Right cardiac atrium (tissue), 5 donors: ENCODE measurements at regions not wholly inside any gene's neighbourhood (a gene's known extent, or its start where the extent isn't known, plus 50 kb on each side); places are given as distances from the start of the nearest gene placed in this dataset.
"Not testable (repeated sequence)": the region's sequence is repeated elsewhere in the genome, so short reads cannot be mapped to it uniquely, and the experiment has no call there.

Source experiments
- ATAC-seq, 2 donors: fragments of 200-7000 bp; cut with Tn5 transposase; one replicate each; pipeline versions ENCODE4 v1.8.0 to v1.9.1; 2020; ENCODE audit warnings: moderate library complexity in 2 of 2, mild to moderate bottlenecking in 1 of 2
- DNase-seq, 3 donors: peaks; one replicate each; pipeline ENCODE4 v3.0.0-alpha.2; 2020
- H3K27ac ChIP-seq: one replicate; pipeline ENCODE4 v1.5.1; 2013; ENCODE audit warnings: mild to moderate bottlenecking, low read length, control low read depth, moderate library complexity
- H3K27me3 ChIP-seq: one replicate; pipeline ENCODE4 v1.6.1; 2013; ENCODE audit not compliant: control insufficient read depth, insufficient read depth
- H3K4me1 ChIP-seq: one replicate; pipeline ENCODE4 v1.6.1; 2013; ENCODE audit warnings: low read length; ENCODE audit not compliant: control insufficient read depth, insufficient read depth
- H3K4me3 ChIP-seq: one replicate; pipeline ENCODE4 v1.5.1; 2013; ENCODE audit warnings: low read length, control low read depth
- H3K9me3 ChIP-seq: one replicate; pipeline ENCODE4 v1.6.1; 2013; ENCODE audit warnings: low read length; ENCODE audit not compliant: control insufficient read depth
- WGBS: extraction: QIAGEN DNeasy Blood & Tissue Kit; methylation state at CpG from one replicate; pipeline ENCODE4 v1.1.7; 2013; 5-methylcytosine and 5-hydroxymethylcytosine counted together
- intact Hi-C, 4 donors: fragments of 100-400 bp; cut with DNase I; formaldehyde crosslinking; loops; one replicate each; pipeline versions ENCODE4 v1.11.0 to v1.14.0; 2022 to 2023
- donor health status: healthy with polysubstance abuse.
- donor health status: DM: no; HTN: yes; CAD: no.
- donor health status: DM: no; HTN: no; CAD: no.
- donor health status: DM: no; HTN: yes; CAD: no; lungs with severe emphysema.
- donor health status: DM: yes; HTN: yes; CAD: no.

GRCh38 chr7:142438923-142439515 is 181.2 kb upstream of the PRSS58 start:
- ATAC-seq: no peak
- intact Hi-C loops: no loop called here
- H3K4me3 ChIP-seq: no peak overlapping the region
- H3K4me1 ChIP-seq: no peaks in the 10 kb centered on the region
- no peaks in the 10 kb centered on the region for H3K9me3 ChIP-seq
- 62% methylated on average over 8 of the region's 8 CpGs for WGBS
- H3K27me3 ChIP-seq: no peaks in the 10 kb centered on the region
- no peak for DNase-seq
- H3K27ac ChIP-seq: no peak overlapping the region

GRCh38 chr7:142438235-142438922 is 180.5 kb upstream of the PRSS58 start:
- ATAC-seq (no peak), DNase-seq (no peak)
- intact Hi-C loops: no loop called here
- Histone ChIP-seq H3K4me1 (no peaks in the 10 kb centered on the region), H3K9me3 (no peaks in the 10 kb centered on the region), H3K27ac (no peak overlapping the region), H3K27me3 (no peaks in the 10 kb centered on the region), H3K4me3 (no peak overlapping the region)
- 84% methylated on average over 12 of the region's 12 CpGs for WGBS

GRCh38 chr7:142437741-142438140 is 179.9 kb upstream of the PRSS58 start:
- no peaks in the 10 kb centered on the region for H3K4me1 ChIP-seq
- no peaks in the 10 kb centered on the region for H3K9me3 ChIP-seq
- no peak for DNase-seq
- ATAC-seq: no peak
- intact Hi-C loops: no loop called here
- H3K4me3 ChIP-seq: no peak overlapping the region
- H3K27me3 ChIP-seq: no peaks in the 10 kb centered on the region
- H3K27ac ChIP-seq: no peak overlapping the region

GRCh38 chr7:142436601-142437000 is 178.7 kb upstream of the PRSS58 start:
- Histone ChIP-seq H3K4me3 (no peak overlapping the region), H3K27ac (no peak overlapping the region), H3K9me3 (no peaks in the 10 kb centered on the region), H3K27me3 (no peaks in the 10 kb centered on the region), H3K4me1 (no peaks in the 10 kb centered on the region)
- ATAC-seq: no peak
- intact Hi-C loops: no loop called here
- DNase-seq: no peak
- 67% methylated on average over 2 of the region's 2 CpGs for WGBS

- DNase-seq, ATAC-seq, H3K27me3 ChIP-seq, H3K4me1 ChIP-seq, H3K27ac ChIP-seq, H3K4me3 ChIP-seq, intact Hi-C loops, H3K9me3 ChIP-seq: not testable (repeated sequence)
- 70% methylated on average over 5 of the region's 5 CpGs for whole genome bisulfite sequencing
Observed at GRCh38 chr7:142435606-142436005, 177.7 kb upstream of the PRSS58 start.

- Histone ChIP-seq H3K4me3 (no peak overlapping the region), H3K9me3 (no peaks in the 10 kb centered on the region), H3K27me3 (no peaks in the 10 kb centered on the region), H3K4me1 (no peaks in the 10 kb centered on the region), H3K27ac (no peak overlapping the region)
- WGBS: 85% methylated on average over 7 of the region's 7 CpGs
- ATAC-seq (no peak), DNase-seq (no peak)
- intact Hi-C loops: no loop called here
Observed at GRCh38 chr7:142434666-142435167, 176.9 kb upstream of the PRSS58 start.

GRCh38 chr7:142434133-142434532 is 176.3 kb upstream of the PRSS58 start:
- H3K4me1 ChIP-seq, ATAC-seq, H3K9me3 ChIP-seq, H3K4me3 ChIP-seq, intact Hi-C loops, H3K27me3 ChIP-seq, H3K27ac ChIP-seq, DNase-seq: not testable (repeated sequence)
- 71% methylated on average over 5 of the region's 5 CpGs for WGBS

- ATAC-seq (no peak), DNase-seq (no peak)
- no peaks in the 10 kb centered on the region for H3K9me3 ChIP-seq
- no peaks in the 10 kb centered on the region for H3K4me1 ChIP-seq
- WGBS: 73% methylated on average over 2 of the region's 2 CpGs
- no peak overlapping the region for H3K27ac ChIP-seq
- no peak overlapping the region for H3K4me3 ChIP-seq
- no peaks in the 10 kb centered on the region for H3K27me3 ChIP-seq
- intact Hi-C loops: no loop called here
Observed at GRCh38 chr7:142432377-142432776, 174.5 kb upstream of the PRSS58 start.

GRCh38 chr7:142431491-142431890 is 173.6 kb upstream of the PRSS58 start:
- H3K9me3 ChIP-seq: no peaks in the 10 kb centered on the region
- H3K27ac ChIP-seq: no peak overlapping the region
- WGBS: 75% methylated on average over 2 of the region's 2 CpGs
- no peaks in the 10 kb centered on the region for H3K4me1 ChIP-seq
- no peak for ATAC-seq
- intact Hi-C loops: no loop called here
- no peak overlapping the region for H3K4me3 ChIP-seq
- DNase-seq: no peak
- H3K27me3 ChIP-seq: no peaks in the 10 kb centered on the region

- WGBS: 53% methylated on average over 2 of the region's 2 CpGs
- DNase-seq (no peak), ATAC-seq (no peak)
- H3K27ac ChIP-seq: no peak overlapping the region
- H3K4me3 ChIP-seq: no peak overlapping the region
- no peaks in the 10 kb centered on the region for H3K27me3 ChIP-seq
- H3K9me3 ChIP-seq: no peaks in the 10 kb centered on the region
- intact Hi-C loops: no loop called here
- no peaks in the 10 kb centered on the region for H3K4me1 ChIP-seq
Observed at GRCh38 chr7:142428094-142428493, 170.2 kb upstream of the PRSS58 start.

GRCh38 chr7:142425281-142425680 is 167.4 kb upstream of the PRSS58 start:
- H3K4me3 ChIP-seq: no peak overlapping the region
- H3K27ac ChIP-seq: no peak overlapping the region
- ATAC-seq (no peak), DNase-seq (no peak)
- 62% methylated on average over 8 of the region's 8 CpGs for WGBS
- no peaks in the 10 kb centered on the region for H3K4me1 ChIP-seq
- intact Hi-C loops: no loop called here
- no peaks in the 10 kb centered on the region for H3K27me3 ChIP-seq
- no peaks in the 10 kb centered on the region for H3K9me3 ChIP-seq
